22Rv1 (cell line): ENCODE measurements at regions not wholly inside any gene's neighbourhood (a gene's known extent, or its start where the extent isn't known, plus 50 kb on each side); places are given as distances from the start of the nearest gene placed in this dataset.

Source experiments
- ZFX ChIP-seq: fragments of 450-650 bp; IDR thresholded peaks from 2 replicates; pipeline ENCODE4 v1.6.1; 2017; ENCODE audit warnings: antibody characterized with exemption, borderline replicate concordance
- TF ChIP-seq, protein P1 (sequence below): fragments of 450-650 bp; IDR thresholded peaks from 2 replicates; pipeline ENCODE4 v1.5.1; 2017; ENCODE audit warnings: mild to moderate bottlenecking

DNA sequence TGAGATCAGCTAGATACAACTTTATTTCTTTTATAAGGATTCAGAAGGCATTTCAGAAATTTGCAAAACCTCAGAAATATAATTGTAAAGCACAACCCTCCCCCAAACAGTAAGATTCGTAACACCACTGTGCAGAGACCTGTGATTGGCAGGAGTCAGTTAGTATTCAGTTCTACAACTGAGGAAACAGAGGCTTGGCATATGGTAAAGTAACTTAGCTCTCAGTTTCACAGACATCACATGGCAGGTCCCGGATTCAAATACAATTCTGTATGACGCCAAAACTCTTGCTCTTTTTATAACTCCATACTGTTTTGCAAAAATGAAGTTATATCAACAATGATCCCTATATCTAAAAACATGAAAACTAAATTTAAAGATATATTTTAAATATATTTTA is 225.6 kb upstream of the LMCD1 start:
- TF ChIP-seq, protein P1, sequence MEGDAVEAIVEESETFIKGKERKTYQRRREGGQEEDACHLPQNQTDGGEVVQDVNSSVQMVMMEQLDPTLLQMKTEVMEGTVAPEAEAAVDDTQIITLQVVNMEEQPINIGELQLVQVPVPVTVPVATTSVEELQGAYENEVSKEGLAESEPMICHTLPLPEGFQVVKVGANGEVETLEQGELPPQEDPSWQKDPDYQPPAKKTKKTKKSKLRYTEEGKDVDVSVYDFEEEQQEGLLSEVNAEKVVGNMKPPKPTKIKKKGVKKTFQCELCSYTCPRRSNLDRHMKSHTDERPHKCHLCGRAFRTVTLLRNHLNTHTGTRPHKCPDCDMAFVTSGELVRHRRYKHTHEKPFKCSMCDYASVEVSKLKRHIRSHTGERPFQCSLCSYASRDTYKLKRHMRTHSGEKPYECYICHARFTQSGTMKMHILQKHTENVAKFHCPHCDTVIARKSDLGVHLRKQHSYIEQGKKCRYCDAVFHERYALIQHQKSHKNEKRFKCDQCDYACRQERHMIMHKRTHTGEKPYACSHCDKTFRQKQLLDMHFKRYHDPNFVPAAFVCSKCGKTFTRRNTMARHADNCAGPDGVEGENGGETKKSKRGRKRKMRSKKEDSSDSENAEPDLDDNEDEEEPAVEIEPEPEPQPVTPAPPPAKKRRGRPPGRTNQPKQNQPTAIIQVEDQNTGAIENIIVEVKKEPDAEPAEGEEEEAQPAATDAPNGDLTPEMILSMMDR, result no peak
- TF ChIP-seq ZFX, result no peak
